Stimulated activated naive B cell treated with anti-CD40 and anti-IgM and Interleukin-4, amounts not matched to agents 10 μg/mL and 1 μg/mL and 100 μg/mL, for 72 hours (primary cell): ENCODE measurements at regions not wholly inside any gene's neighbourhood (a gene's known extent, or its start where the extent isn't known, plus 50 kb on each side); places are given as distances from the start of the nearest gene placed in this dataset.

Experiments
- ATAC-seq, 2 donors: fragments of 150-1000 bp; cut with Tn5 transposase; replicated peaks; 2 replicates each; pipeline ENCODE4 v1.10.0; 2021; ENCODE audit warnings: moderate library complexity in 1 of 2
- DNase-seq: peaks from one replicate; pipeline ENCODE4 v3.0.0; 2021
- H3K27ac Mint-ChIP-seq: one replicate; pipeline ENCODE4 v1.8.0; 2022; ENCODE audit warnings: mild to moderate bottlenecking, mixed read lengths
- H3K27me3 Mint-ChIP-seq, 2 donors: one replicate each; pipeline ENCODE4 v1.8.0; 2022; ENCODE audit warnings: mixed read lengths in 2 of 2
- H3K36me3 Mint-ChIP-seq, 2 donors: one replicate each; pipeline ENCODE4 v1.8.0; 2022; ENCODE audit warnings: mixed read lengths in 2 of 2, mild to moderate bottlenecking in 1 of 2
- H3K4me1 Mint-ChIP-seq, 2 donors: one replicate each; pipeline ENCODE4 v1.8.0; 2022; ENCODE audit warnings: mixed read lengths in 2 of 2, mild to moderate bottlenecking in 1 of 2
- H3K4me3 Mint-ChIP-seq, 2 donors: one replicate each; pipeline ENCODE4 v1.8.0; 2022; ENCODE audit warnings: mild to moderate bottlenecking in 2 of 2, mixed read lengths in 2 of 2, moderate library complexity in 1 of 2
- H3K9me3 Mint-ChIP-seq, 2 donors: one replicate each; pipeline ENCODE4 v1.8.0; 2022; ENCODE audit warnings: mixed read lengths in 2 of 2, mild to moderate bottlenecking in 1 of 2

- no peak overlapping the region for H3K4me3 Mint-ChIP-seq
- H3K27ac Mint-ChIP-seq, result no peak overlapping the region
- no peaks in the 10 kb centered on the region for H3K27me3 Mint-ChIP-seq
- H3K36me3 Mint-ChIP-seq, result no peaks in the 10 kb centered on the region
- no peaks in the 10 kb centered on the region for H3K4me1 Mint-ChIP-seq
- DNase-seq (no peak), ATAC-seq (no peak)
- H3K9me3 Mint-ChIP-seq, result no peaks in the 10 kb centered on the region
Measured at GRCh38 chr1:69504730-69505252, 62.9 kb upstream of the LRRC7 start.

- DNase-seq, result no peak
- no peak overlapping the region for H3K27ac Mint-ChIP-seq
Measured at GRCh38 chr1:69506311-69506710, 61.4 kb upstream of the LRRC7 start.

GRCh38 chr1:69506721-69507120 is 61.0 kb upstream of the LRRC7 start:
- H3K4me3 Mint-ChIP-seq, result no peak overlapping the region
- no peaks in the 10 kb centered on the region for H3K4me1 Mint-ChIP-seq

More at GRCh38 chr1:69506311-69506710, 61.4 kb upstream of the LRRC7 start:
- Mint-ChIP-seq H3K4me1 (no peaks in the 10 kb centered on the region), H3K36me3 (no peaks in the 10 kb centered on the region), H3K9me3 (no peaks in the 10 kb centered on the region), H3K27me3 (no peaks in the 10 kb centered on the region), H3K4me3 (no peak overlapping the region)
- ATAC-seq, result no peak

GRCh38 chr1:69510026-69510425 is 57.7 kb upstream of the LRRC7 start:
- H3K4me3 Mint-ChIP-seq, result no peak overlapping the region
- H3K4me1 Mint-ChIP-seq, result no peaks in the 10 kb centered on the region
- no peaks in the 10 kb centered on the region for H3K9me3 Mint-ChIP-seq
- ATAC-seq (no peak), DNase-seq (no peak)
- no peaks in the 10 kb centered on the region for H3K27me3 Mint-ChIP-seq
- no peaks in the 10 kb centered on the region for H3K36me3 Mint-ChIP-seq
- no peak overlapping the region for H3K27ac Mint-ChIP-seq

More at GRCh38 chr1:69506721-69507120, 61.0 kb upstream of the LRRC7 start:
- DNase-seq (no peak), ATAC-seq (no peak)
- no peaks in the 10 kb centered on the region for H3K27me3 Mint-ChIP-seq
- H3K9me3 Mint-ChIP-seq, result no peaks in the 10 kb centered on the region
- no peaks in the 10 kb centered on the region for H3K36me3 Mint-ChIP-seq
- H3K27ac Mint-ChIP-seq, result no peak overlapping the region

GRCh38 chr1:69511426-69512192 is 56.1 kb upstream of the LRRC7 start:
- Mint-ChIP-seq H3K27ac (no peak overlapping the region), H3K9me3 (peaks cover 0 to under 1% of the 10 kb centered on the region in 2 donors), H3K27me3 (no peaks in the 10 kb centered on the region), H3K4me1 (no peaks in the 10 kb centered on the region), H3K4me3 (no peak overlapping the region), H3K36me3 (no peaks in the 10 kb centered on the region)
- no peak for DNase-seq
- ATAC-seq, result no peak

GRCh38 chr1:69513601-69514000 is 54.1 kb upstream of the LRRC7 start:
- no peaks in the 10 kb centered on the region for H3K27me3 Mint-ChIP-seq
- no peaks in the 10 kb centered on the region for H3K36me3 Mint-ChIP-seq
- no peak overlapping the region for H3K4me3 Mint-ChIP-seq
- no peak for ATAC-seq
- no peak overlapping the region for H3K27ac Mint-ChIP-seq
- DNase-seq, result no peak
- H3K9me3 Mint-ChIP-seq, result peaks cover 0 to 2% of the 10 kb centered on the region in 2 donors
- no peaks in the 10 kb centered on the region for H3K4me1 Mint-ChIP-seq
